PFSK-1 (cell line): ENCODE measurements at regions not wholly inside any gene's neighbourhood (a gene's known extent, or its start where the extent isn't known, plus 50 kb on each side); places are given as distances from the start of the nearest gene placed in this dataset.

Experiments
- FOXP2 ChIP-seq: optimal IDR thresholded peaks from 2 replicates; pipeline ENCODE3; 2011; ENCODE audit warnings: borderline replicate concordance, control low read depth, inconsistent platforms; ENCODE audit not compliant: insufficient read depth; ENCODE audit errors: extremely low read length, extremely low read depth
- POLR2AphosphoS5 ChIP-seq: IDR thresholded peaks from 2 replicates; pipeline ENCODE4 v1.6.1; 2012; ENCODE audit warnings: low read depth, mild to moderate bottlenecking, control low read depth, low read length, moderate library complexity
- SIN3A ChIP-seq: IDR thresholded peaks from 2 replicates; pipeline ENCODE4 v1.6.1; 2012; ENCODE audit warnings: mild to moderate bottlenecking, low read length, moderate library complexity, borderline replicate concordance; ENCODE audit not compliant: insufficient read depth
- TAF1 ChIP-seq: IDR thresholded peaks from 2 replicates; pipeline ENCODE4 v1.6.1; 2012; ENCODE audit warnings: low read length, control low read depth, borderline replicate concordance; ENCODE audit not compliant: insufficient read depth
- TF ChIP-seq, protein P1 (sequence below), 2 experiments: IDR thresholded peaks; 2 replicates each; pipeline versions ENCODE4 v1.6.1 to v1.8.0; 2011 to 2012; ENCODE audit warnings: low read depth in 2 of 2, low read length in 2 of 2, control low read depth in 1 of 2, inconsistent platforms in 1 of 2, mild to moderate bottlenecking in 1 of 2, moderate library complexity in 1 of 2; ENCODE audit not compliant: insufficient read depth in 1 of 2

DNA sequence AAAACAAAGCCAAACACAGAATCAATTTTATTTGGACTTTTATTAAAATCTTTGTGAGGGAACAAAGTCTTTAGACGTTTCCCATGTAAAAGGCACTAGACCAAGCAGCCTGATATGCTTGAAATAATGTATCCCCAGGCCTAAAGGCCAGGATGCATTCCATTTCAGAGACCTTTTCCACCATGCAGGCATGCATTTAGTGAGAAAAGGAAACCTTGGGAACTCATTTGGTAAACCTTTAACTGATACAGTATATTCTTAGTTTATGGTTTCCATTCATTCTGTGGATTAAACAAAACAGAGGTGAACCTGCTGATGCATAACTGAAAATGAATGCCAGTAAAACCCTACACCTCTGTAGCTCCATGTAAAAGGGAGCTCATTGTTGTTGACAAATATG lies 600.0 kb downstream of the NR2F1-AS1 start:
- TF ChIP-seq POLR2AphosphoS5 (no peak), SIN3A (no peak), FOXP2 (no peak), TAF1 (no peak)
- TF ChIP-seq, protein P1, sequence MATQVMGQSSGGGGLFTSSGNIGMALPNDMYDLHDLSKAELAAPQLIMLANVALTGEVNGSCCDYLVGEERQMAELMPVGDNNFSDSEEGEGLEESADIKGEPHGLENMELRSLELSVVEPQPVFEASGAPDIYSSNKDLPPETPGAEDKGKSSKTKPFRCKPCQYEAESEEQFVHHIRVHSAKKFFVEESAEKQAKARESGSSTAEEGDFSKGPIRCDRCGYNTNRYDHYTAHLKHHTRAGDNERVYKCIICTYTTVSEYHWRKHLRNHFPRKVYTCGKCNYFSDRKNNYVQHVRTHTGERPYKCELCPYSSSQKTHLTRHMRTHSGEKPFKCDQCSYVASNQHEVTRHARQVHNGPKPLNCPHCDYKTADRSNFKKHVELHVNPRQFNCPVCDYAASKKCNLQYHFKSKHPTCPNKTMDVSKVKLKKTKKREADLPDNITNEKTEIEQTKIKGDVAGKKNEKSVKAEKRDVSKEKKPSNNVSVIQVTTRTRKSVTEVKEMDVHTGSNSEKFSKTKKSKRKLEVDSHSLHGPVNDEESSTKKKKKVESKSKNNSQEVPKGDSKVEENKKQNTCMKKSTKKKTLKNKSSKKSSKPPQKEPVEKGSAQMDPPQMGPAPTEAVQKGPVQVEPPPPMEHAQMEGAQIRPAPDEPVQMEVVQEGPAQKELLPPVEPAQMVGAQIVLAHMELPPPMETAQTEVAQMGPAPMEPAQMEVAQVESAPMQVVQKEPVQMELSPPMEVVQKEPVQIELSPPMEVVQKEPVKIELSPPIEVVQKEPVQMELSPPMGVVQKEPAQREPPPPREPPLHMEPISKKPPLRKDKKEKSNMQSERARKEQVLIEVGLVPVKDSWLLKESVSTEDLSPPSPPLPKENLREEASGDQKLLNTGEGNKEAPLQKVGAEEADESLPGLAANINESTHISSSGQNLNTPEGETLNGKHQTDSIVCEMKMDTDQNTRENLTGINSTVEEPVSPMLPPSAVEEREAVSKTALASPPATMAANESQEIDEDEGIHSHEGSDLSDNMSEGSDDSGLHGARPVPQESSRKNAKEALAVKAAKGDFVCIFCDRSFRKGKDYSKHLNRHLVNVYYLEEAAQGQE (IDR thresholded peaks at IDR 0.05; ENCODE audit: insufficient read depth in 1 of 2, low read depth in 2 of 2, low read length in 2 of 2): no peak

DNA sequence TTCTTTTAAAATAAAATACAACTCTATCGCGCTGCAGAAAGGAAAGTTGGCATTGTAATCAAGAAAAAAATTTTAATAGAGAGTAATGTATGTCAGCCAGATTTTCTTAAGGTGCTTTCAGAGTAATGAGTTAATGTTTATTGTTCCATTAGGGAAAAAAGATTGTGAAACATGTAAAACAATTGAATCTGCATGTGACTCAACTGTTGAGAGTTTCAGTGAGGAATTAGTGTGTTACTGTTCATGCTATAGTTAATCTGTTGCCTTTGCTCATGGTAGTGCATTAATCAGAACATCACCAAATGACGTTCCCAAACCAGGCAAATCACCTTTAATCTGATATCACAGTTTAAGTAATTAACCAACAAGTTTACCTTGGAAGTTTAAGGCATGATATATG lies 600.5 kb downstream of the NR2F1-AS1 start:
- TF ChIP-seq, protein P1 (IDR thresholded peaks at IDR 0.05; ENCODE audit: insufficient read depth in 1 of 2, low read depth in 2 of 2, low read length in 2 of 2): no peak
- no peak for TF ChIP-seq POLR2AphosphoS5
- TF ChIP-seq SIN3A: no peak
- no peak for TF ChIP-seq TAF1
- TF ChIP-seq FOXP2: no peak

DNA sequence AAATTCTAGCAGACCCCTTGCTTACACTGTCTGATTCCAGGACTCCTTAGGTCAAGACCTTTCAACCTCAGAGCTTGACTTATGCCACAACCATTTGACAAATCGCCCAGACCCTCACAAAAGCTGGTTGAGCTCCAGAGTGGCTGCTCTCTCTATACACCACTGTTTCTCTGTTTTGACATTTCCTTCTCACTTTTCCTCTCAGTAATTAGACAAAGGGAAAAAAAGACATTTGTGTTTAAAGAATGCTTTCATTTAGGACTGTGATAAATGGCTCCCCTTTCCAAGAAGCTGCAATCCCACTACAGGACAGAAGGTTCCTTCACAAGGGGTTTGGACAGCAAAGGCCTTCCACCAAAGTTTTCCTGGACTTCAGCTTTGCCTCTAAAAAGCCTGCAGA lies 601.3 kb downstream of the NR2F1-AS1 start:
- TF ChIP-seq SIN3A (no peak), FOXP2 (no peak), POLR2AphosphoS5 (no peak), TAF1 (no peak)
- TF ChIP-seq, protein P1 (IDR thresholded peaks at IDR 0.05; ENCODE audit: insufficient read depth in 1 of 2, low read depth in 2 of 2, low read length in 2 of 2): no peak

DNA sequence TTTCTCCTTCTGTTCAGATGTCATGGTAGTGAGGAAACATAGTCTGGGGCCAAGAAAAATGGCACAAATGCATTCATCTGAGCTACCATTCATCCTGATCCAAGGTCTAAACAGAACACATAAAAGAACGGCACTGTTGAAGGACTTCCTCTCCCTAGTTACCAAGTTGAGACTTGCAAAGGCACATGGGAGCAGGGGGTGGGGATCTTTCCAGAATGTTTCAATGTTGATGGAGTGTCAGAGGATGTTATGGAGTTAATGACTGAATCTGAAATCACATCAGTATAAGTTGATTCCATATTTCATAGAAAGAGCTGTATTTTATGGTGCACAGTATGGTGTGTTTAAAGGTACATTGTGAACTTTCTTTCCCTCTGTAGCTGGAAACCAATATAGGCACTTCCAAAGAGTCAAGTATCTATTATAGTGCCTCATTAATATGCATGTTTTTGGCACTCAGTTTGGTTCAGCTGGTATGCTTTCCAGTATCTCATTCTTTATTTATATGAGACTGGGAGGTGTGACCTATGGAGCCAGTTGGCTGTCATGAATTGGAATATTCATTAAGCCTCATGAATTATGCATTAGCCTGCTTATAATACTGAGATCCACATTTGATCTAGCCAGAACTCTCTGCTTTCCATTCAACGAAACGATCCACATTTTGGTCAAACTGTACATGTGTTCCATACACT lies 603.0 kb downstream of the NR2F1-AS1 start:
- TF ChIP-seq TAF1: no peak
- no peak for TF ChIP-seq SIN3A
- TF ChIP-seq POLR2AphosphoS5: no peak

DNA sequence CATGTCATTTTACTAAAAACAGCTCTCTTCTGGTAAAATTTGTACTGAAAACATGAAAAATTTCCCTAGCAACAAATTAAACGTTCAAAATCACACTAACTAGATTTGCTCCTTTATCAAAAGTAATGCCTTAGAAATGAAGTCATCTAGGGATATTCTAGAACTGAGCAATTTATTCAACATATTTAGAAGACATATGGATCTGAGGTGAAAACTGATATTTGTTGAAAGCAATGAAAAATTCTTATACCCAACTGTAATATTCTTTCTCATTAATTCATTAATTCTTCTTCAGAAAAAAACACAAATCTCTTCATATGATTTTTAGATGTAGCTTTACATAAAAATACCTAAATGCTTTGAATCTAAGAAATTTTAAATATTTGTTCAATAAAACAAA lies 604.9 kb downstream of the NR2F1-AS1 start:
- TF ChIP-seq TAF1: no peak
- TF ChIP-seq, protein P1 (IDR thresholded peaks at IDR 0.05; ENCODE audit: insufficient read depth in 1 of 2, low read depth in 2 of 2, low read length in 2 of 2): no peak
- TF ChIP-seq POLR2AphosphoS5: no peak
- TF ChIP-seq SIN3A: no peak
- TF ChIP-seq FOXP2: no peak
